ENCODE measurements at regions not wholly inside any gene's neighbourhood (a gene's known extent, or its start where the extent isn't known, plus 50 kb on each side); places are given as distances from the start of the nearest gene placed in this dataset.

DNA sequence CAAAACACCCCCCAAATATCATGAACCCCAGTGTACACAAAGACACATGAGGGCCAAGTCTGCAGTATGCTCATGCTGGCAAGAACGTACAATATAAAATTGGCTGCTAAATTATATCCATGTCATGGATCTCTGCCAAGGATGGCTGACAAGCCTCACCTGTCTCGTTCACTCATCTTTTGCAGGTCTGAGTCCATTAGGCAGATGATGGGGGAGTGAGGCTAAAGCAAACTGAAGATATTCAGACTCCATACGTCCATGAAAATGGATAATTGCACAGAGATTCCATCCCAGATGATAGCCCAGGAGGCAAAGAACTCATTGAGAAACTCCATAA, 122.3 kb upstream of the PTPRG start:
- no peak overlapping the region for H3K4me3 Mint-ChIP-seq
- H4K20me1 ChIP-seq (ENCODE audit: low read depth): no peaks in the 10 kb centered on the region
- no peaks in the 10 kb centered on the region for H3K36me3 ChIP-seq
- H3K27me3 Mint-ChIP-seq (ENCODE audit: insufficient read depth, low read depth): peaks cover 8% of the 10 kb centered on the region
- no peaks in the 10 kb centered on the region for H3K36me3 Mint-ChIP-seq
- no peak overlapping the region for H3K4me3 ChIP-seq
- no peaks in the 10 kb centered on the region for H3K79me2 ChIP-seq (ENCODE audit: low read depth)
- no peak overlapping the region for H2AFZ ChIP-seq (replicated peaks)
- H3K27ac Mint-ChIP-seq: no peak overlapping the region
- H3K27ac ChIP-seq: no peak overlapping the region
- no peak for DNase-seq (ENCODE audit: low spot score)
- peaks cover 10% of the 10 kb centered on the region for H3K4me1 Mint-ChIP-seq
- no peak overlapping the region for H3K9ac ChIP-seq
- no peaks in the 10 kb centered on the region for H3K4me1 ChIP-seq
- TF ChIP-seq EZH2 (IDR thresholded peaks at IDR 0.05): no peak
- TF ChIP-seq, protein P1, sequence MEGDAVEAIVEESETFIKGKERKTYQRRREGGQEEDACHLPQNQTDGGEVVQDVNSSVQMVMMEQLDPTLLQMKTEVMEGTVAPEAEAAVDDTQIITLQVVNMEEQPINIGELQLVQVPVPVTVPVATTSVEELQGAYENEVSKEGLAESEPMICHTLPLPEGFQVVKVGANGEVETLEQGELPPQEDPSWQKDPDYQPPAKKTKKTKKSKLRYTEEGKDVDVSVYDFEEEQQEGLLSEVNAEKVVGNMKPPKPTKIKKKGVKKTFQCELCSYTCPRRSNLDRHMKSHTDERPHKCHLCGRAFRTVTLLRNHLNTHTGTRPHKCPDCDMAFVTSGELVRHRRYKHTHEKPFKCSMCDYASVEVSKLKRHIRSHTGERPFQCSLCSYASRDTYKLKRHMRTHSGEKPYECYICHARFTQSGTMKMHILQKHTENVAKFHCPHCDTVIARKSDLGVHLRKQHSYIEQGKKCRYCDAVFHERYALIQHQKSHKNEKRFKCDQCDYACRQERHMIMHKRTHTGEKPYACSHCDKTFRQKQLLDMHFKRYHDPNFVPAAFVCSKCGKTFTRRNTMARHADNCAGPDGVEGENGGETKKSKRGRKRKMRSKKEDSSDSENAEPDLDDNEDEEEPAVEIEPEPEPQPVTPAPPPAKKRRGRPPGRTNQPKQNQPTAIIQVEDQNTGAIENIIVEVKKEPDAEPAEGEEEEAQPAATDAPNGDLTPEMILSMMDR (IDR thresholded peaks at IDR 0.05): no peak
- no peaks in the 10 kb centered on the region for H3F3A ChIP-seq (ENCODE audit: low read depth)
- H3K27me3 ChIP-seq: no peaks in the 10 kb centered on the region
- peaks cover 15% of the 10 kb centered on the region for H3K9me3 Mint-ChIP-seq
- H3K9me3 ChIP-seq (ENCODE audit: low read depth): no peaks in the 10 kb centered on the region
- H3K4me2 ChIP-seq: no peak overlapping the region

DNA sequence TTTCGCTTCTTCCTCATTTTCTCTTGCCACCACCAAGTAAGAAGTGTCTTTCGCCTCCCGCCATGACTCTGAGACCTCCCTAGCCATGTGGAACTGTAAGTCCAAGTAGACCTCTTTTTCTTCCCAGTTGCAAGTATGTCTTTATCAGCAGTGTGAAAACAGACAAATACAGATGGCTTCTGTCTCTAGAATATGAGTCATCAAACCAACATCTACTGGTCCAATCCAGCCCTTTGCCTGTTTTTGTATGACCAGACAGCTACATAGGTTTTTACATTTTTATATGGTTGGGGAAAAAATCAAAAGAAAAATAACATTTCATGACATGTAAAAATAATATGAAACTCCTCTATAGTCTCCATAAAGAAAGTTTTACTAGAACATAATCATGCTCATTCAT, 118.7 kb upstream of the PTPRG start:
- Histone ChIP-seq H3K4me1 (peaks cover 6% of the 10 kb centered on the region), H3K36me3 (no peaks in the 10 kb centered on the region), H4K20me1 (ENCODE audit: low read depth) (no peaks in the 10 kb centered on the region), H3K4me2 (no peak overlapping the region), H3K27ac (no peak overlapping the region), H3K79me2 (ENCODE audit: low read depth) (no peaks in the 10 kb centered on the region), H3K27me3 (no peaks in the 10 kb centered on the region), H3K4me3 (no peak overlapping the region), H3K9me3 (ENCODE audit: low read depth) (no peaks in the 10 kb centered on the region), H2AFZ (replicated peaks) (no peak overlapping the region), H3F3A (ENCODE audit: low read depth) (no peaks in the 10 kb centered on the region), H3K9ac (no peak overlapping the region)
- Mint-ChIP-seq H3K4me1 (peaks cover 16% of the 10 kb centered on the region), H3K4me3 (no peak overlapping the region), H3K27ac (no peak overlapping the region), H3K9me3 (no peaks in the 10 kb centered on the region), H3K27me3 (ENCODE audit: insufficient read depth, low read depth) (peaks cover 10% of the 10 kb centered on the region), H3K36me3 (no peaks in the 10 kb centered on the region)
- no peak for DNase-seq (ENCODE audit: low spot score)
- TF ChIP-seq EZH2 (IDR thresholded peaks at IDR 0.05) (no peak), EZH2phosphoT487 (IDR thresholded peaks at IDR 0.05) (no peak)
- TF ChIP-seq, protein P1 (IDR thresholded peaks at IDR 0.05): no peak

DNA sequence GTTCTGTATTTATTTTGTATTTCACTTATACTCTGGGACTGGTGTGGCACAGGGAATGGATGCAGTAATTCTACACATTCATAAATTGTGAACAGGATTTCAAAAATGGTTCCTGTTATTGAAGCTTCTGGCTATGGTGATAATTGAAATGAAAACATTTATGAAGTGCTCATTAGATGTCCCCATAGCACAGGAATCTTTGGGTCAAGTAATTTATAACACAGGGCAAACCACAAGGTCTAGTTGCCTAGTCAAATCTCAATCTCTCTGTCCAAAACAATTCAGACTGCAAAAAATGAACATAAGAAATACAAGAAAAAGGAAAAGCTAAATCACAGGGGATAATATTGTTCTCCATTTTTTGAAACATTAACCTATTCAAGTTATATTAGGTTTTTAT, 117.5 kb upstream of the PTPRG start:
- Histone ChIP-seq H3K4me2 (no peak overlapping the region), H2AFZ (replicated peaks) (no peak overlapping the region), H3K4me3 (no peak overlapping the region), H3K27ac (no peak overlapping the region), H4K20me1 (ENCODE audit: low read depth) (no peaks in the 10 kb centered on the region), H3K36me3 (no peaks in the 10 kb centered on the region), H3K4me1 (peaks cover 6% of the 10 kb centered on the region), H3K27me3 (no peaks in the 10 kb centered on the region), H3K9ac (no peak overlapping the region), H3K79me2 (ENCODE audit: low read depth) (no peaks in the 10 kb centered on the region), H3K9me3 (ENCODE audit: low read depth) (no peaks in the 10 kb centered on the region), H3F3A (ENCODE audit: low read depth) (no peaks in the 10 kb centered on the region)
- no peaks in the 10 kb centered on the region for H3K9me3 Mint-ChIP-seq
- H3K36me3 Mint-ChIP-seq: no peaks in the 10 kb centered on the region
- DNase-seq (ENCODE audit: low spot score): no peak
- no peak overlapping the region for H3K4me3 Mint-ChIP-seq
- H3K27me3 Mint-ChIP-seq (ENCODE audit: insufficient read depth, low read depth): peaks cover 14% of the 10 kb centered on the region
- TF ChIP-seq, protein P1 (IDR thresholded peaks at IDR 0.05): no peak
- TF ChIP-seq EZH2 (IDR thresholded peaks at IDR 0.05) (no peak), EZH2phosphoT487 (IDR thresholded peaks at IDR 0.05) (no peak)
- no peak overlapping the region for H3K27ac Mint-ChIP-seq
- peaks cover 10% of the 10 kb centered on the region for H3K4me1 Mint-ChIP-seq

DNA sequence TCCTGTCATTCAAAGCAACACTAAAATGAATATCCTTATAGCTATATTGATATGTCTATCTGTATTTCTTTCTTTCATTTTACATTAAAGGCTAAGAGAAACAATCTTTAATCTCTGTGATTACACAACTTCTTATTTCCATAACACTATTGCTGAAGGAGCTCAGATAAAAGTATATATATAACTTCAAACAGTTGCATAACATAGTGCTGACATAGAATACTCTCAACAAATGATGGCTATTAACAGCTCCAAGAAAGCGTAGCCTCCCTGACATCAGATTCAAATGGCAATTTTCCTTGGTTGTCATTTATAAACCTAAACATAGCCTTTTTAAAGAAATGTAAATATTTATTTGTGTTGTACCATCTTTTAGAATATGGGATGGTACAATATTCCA, 116.6 kb upstream of the PTPRG start:
- Histone ChIP-seq H3K9ac (no peak overlapping the region), H2AFZ (replicated peaks) (no peak overlapping the region), H3K27ac (no peak overlapping the region), H4K20me1 (ENCODE audit: low read depth) (no peaks in the 10 kb centered on the region), H3K36me3 (no peaks in the 10 kb centered on the region), H3F3A (ENCODE audit: low read depth) (no peaks in the 10 kb centered on the region), H3K4me1 (peaks cover 6% of the 10 kb centered on the region), H3K4me2 (no peak overlapping the region), H3K79me2 (ENCODE audit: low read depth) (no peaks in the 10 kb centered on the region), H3K4me3 (no peak overlapping the region), H3K27me3 (no peaks in the 10 kb centered on the region), H3K9me3 (ENCODE audit: low read depth) (no peaks in the 10 kb centered on the region)
- no peak for TF ChIP-seq EZH2 (IDR thresholded peaks at IDR 0.05)
- TF ChIP-seq, protein P1 (IDR thresholded peaks at IDR 0.05): no peak
- no peak for TF ChIP-seq EZH2phosphoT487 (IDR thresholded peaks at IDR 0.05)
- Mint-ChIP-seq H3K4me3 (no peak overlapping the region), H3K36me3 (peaks cover 3% of the 10 kb centered on the region), H3K4me1 (peaks cover 6% of the 10 kb centered on the region), H3K27me3 (ENCODE audit: insufficient read depth, low read depth) (peaks cover 19% of the 10 kb centered on the region), H3K9me3 (no peaks in the 10 kb centered on the region), H3K27ac (no peak overlapping the region)
- no peak for DNase-seq (ENCODE audit: low spot score)
